PFSK-1 (cell line): ENCODE measurements at regions not wholly inside any gene's neighbourhood (a gene's known extent, or its start where the extent isn't known, plus 50 kb on each side); places are given as distances from the start of the nearest gene placed in this dataset.

Experiments
- FOXP2 ChIP-seq: optimal IDR thresholded peaks from 2 replicates; pipeline ENCODE3; 2011; ENCODE audit warnings: borderline replicate concordance, control low read depth, inconsistent platforms; ENCODE audit not compliant: insufficient read depth; ENCODE audit errors: extremely low read length, extremely low read depth
- POLR2AphosphoS5 ChIP-seq: IDR thresholded peaks from 2 replicates; pipeline ENCODE4 v1.6.1; 2012; ENCODE audit warnings: low read depth, mild to moderate bottlenecking, control low read depth, low read length, moderate library complexity
- SIN3A ChIP-seq: IDR thresholded peaks from 2 replicates; pipeline ENCODE4 v1.6.1; 2012; ENCODE audit warnings: mild to moderate bottlenecking, low read length, moderate library complexity, borderline replicate concordance; ENCODE audit not compliant: insufficient read depth
- TAF1 ChIP-seq: IDR thresholded peaks from 2 replicates; pipeline ENCODE4 v1.6.1; 2012; ENCODE audit warnings: low read length, control low read depth, borderline replicate concordance; ENCODE audit not compliant: insufficient read depth
- TF ChIP-seq, protein P1 (sequence below), 2 experiments: IDR thresholded peaks; 2 replicates each; pipeline versions ENCODE4 v1.6.1 to v1.8.0; 2011 to 2012; ENCODE audit warnings: low read depth in 2 of 2, low read length in 2 of 2, control low read depth in 1 of 2, inconsistent platforms in 1 of 2, mild to moderate bottlenecking in 1 of 2, moderate library complexity in 1 of 2; ENCODE audit not compliant: insufficient read depth in 1 of 2

DNA sequence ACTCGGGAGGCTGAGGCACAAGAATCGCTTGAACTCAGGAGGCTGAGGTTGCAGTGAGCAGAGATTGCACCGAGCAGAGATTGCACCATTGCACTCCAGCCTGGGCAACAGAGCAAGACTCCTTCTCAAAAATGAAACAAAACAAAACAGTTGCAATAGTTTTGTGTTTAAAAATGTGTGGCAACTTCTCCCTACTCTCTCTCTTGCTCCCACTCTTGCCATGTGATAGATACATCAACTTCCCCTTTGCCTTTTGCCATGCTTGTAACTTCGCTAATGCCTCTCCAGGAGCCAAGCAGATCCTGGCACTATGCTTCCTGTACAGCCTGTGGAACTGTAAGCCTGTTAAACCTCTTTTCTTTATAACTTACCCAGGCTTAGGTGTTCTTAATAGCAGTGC lies 52.5 kb upstream of the INTU start:
- TF ChIP-seq, protein P1, sequence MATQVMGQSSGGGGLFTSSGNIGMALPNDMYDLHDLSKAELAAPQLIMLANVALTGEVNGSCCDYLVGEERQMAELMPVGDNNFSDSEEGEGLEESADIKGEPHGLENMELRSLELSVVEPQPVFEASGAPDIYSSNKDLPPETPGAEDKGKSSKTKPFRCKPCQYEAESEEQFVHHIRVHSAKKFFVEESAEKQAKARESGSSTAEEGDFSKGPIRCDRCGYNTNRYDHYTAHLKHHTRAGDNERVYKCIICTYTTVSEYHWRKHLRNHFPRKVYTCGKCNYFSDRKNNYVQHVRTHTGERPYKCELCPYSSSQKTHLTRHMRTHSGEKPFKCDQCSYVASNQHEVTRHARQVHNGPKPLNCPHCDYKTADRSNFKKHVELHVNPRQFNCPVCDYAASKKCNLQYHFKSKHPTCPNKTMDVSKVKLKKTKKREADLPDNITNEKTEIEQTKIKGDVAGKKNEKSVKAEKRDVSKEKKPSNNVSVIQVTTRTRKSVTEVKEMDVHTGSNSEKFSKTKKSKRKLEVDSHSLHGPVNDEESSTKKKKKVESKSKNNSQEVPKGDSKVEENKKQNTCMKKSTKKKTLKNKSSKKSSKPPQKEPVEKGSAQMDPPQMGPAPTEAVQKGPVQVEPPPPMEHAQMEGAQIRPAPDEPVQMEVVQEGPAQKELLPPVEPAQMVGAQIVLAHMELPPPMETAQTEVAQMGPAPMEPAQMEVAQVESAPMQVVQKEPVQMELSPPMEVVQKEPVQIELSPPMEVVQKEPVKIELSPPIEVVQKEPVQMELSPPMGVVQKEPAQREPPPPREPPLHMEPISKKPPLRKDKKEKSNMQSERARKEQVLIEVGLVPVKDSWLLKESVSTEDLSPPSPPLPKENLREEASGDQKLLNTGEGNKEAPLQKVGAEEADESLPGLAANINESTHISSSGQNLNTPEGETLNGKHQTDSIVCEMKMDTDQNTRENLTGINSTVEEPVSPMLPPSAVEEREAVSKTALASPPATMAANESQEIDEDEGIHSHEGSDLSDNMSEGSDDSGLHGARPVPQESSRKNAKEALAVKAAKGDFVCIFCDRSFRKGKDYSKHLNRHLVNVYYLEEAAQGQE (IDR thresholded peaks at IDR 0.05; ENCODE audit: insufficient read depth in 1 of 2, low read depth in 2 of 2, low read length in 2 of 2): no peak
- TF ChIP-seq SIN3A (no peak), POLR2AphosphoS5 (no peak), TAF1 (no peak), FOXP2 (no peak)

DNA sequence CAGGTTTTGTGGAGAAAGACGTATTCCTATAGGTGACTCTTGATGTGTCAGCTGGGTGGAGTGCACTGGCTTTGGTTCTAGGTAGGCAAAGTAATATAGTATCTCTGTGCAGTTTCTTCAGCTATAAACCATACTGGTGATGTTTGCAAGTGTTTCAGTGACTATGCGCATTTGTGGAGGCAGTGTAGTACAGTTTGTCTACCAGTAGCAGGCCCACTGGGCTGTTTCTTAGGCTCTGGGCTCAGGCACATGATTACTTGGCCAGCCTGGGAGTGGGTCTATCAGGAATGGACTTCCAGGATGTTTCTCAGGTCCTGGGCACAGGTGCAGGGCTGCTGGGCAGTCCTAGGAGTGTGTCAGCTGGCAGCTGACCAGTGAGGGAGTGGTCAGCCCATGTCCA lies 51.9 kb upstream of the INTU start:
- no peak for TF ChIP-seq SIN3A
- TF ChIP-seq, protein P1 (IDR thresholded peaks at IDR 0.05; ENCODE audit: insufficient read depth in 1 of 2, low read depth in 2 of 2, low read length in 2 of 2): no peak
- no peak for TF ChIP-seq POLR2AphosphoS5
- no peak for TF ChIP-seq TAF1
- no peak for TF ChIP-seq FOXP2
